Neutrophil (primary cell): ENCODE measurements at regions not wholly inside any gene's neighbourhood (a gene's known extent, or its start where the extent isn't known, plus 50 kb on each side); places are given as distances from the start of the nearest gene placed in this dataset.

Source experiments
- H3K27ac ChIP-seq: fragments of 200-600 bp; sonication (generic); 2 replicates; pipeline ENCODE4 v1.5.1; 2016; ENCODE audit warnings: mild to moderate bottlenecking, moderate library complexity
- H3K27me3 ChIP-seq: fragments of 200-600 bp; sonication (generic); 2 replicates; pipeline ENCODE4 v1.6.0; 2016; ENCODE audit warnings: mild to moderate bottlenecking
- H3K36me3 ChIP-seq: fragments of 200-600 bp; sonication (generic); 2 replicates; pipeline ENCODE4 v1.5.1; 2017
- H3K4me1 ChIP-seq, 2 experiments: fragments of 200-600 bp in 1 of 2; sonication (generic) in 1 of 2; 1 replicate in 1 of 2; 2 replicates in 1 of 2; pipeline versions ENCODE4 v1.5.1 to v1.6.1; 2013 to 2016; ENCODE audit warnings: low read depth in 1 of 2, low read length in 1 of 2, mild to moderate bottlenecking in 1 of 2, moderate library complexity in 1 of 2; ENCODE audit not compliant: control insufficient read depth in 1 of 2, insufficient read depth in 1 of 2
- H3K4me3 ChIP-seq, 2 experiments: fragments of 200-600 bp in 1 of 2; sonication (generic) in 1 of 2; 1 replicate in 1 of 2; 2 replicates in 1 of 2; pipeline ENCODE4 v1.5.1; 2013 to 2016; ENCODE audit warnings: low read depth in 1 of 2, low read length in 1 of 2, mild to moderate bottlenecking in 1 of 2, moderate library complexity in 1 of 2
- H3K9me3 ChIP-seq: fragments of 200-600 bp; sonication (generic); 2 replicates; pipeline ENCODE4 v1.5.1; 2016
- CTCF ChIP-seq: fragments of 200-600 bp; sonication (generic); IDR thresholded peaks from 2 replicates; pipeline ENCODE4 v1.5.1; 2016; ENCODE audit warnings: antibody characterized with exemption

- no peaks in the 10 kb centered on the region for H3K9me3 ChIP-seq
- H3K27ac ChIP-seq, result no peak overlapping the region
- no peak for TF ChIP-seq CTCF
- no peaks in the 10 kb centered on the region for H3K27me3 ChIP-seq
- H3K4me1 ChIP-seq, result no peaks in the 10 kb centered on the region
- H3K36me3 ChIP-seq, result no peaks in the 10 kb centered on the region
- H3K4me3 ChIP-seq, result no peak overlapping the region
These were observed 127.3 kb upstream of the PWP1 start for GRCh38 chr12:107558141-107558815.

- no peaks in the 10 kb centered on the region for H3K9me3 ChIP-seq
- H3K27me3 ChIP-seq, result no peaks in the 10 kb centered on the region
- H3K4me1 ChIP-seq, result no peaks in the 10 kb centered on the region
- H3K4me3 ChIP-seq, result no peak overlapping the region
- H3K27ac ChIP-seq, result no peak overlapping the region
- TF ChIP-seq CTCF, result no peak
- H3K36me3 ChIP-seq, result no peaks in the 10 kb centered on the region
These were observed 126.7 kb upstream of the PWP1 start for GRCh38 chr12:107558816-107559382.

GRCh38 chr12:107560165-107560898 lies 125.3 kb upstream of the PWP1 start:
- no peak for TF ChIP-seq CTCF
- Histone ChIP-seq H3K36me3 (no peaks in the 10 kb centered on the region), H3K4me3 (no peak overlapping the region), H3K27me3 (no peaks in the 10 kb centered on the region), H3K9me3 (no peaks in the 10 kb centered on the region), H3K4me1 (no peaks in the 10 kb centered on the region), H3K27ac (no peak overlapping the region)

GRCh38 chr12:107560899-107561285 lies 124.7 kb upstream of the PWP1 start:
- TF ChIP-seq CTCF, result no peak
- H3K4me1 ChIP-seq, result no peaks in the 10 kb centered on the region
- H3K27ac ChIP-seq, result no peak overlapping the region
- no peak overlapping the region for H3K4me3 ChIP-seq
- no peaks in the 10 kb centered on the region for H3K9me3 ChIP-seq
- H3K36me3 ChIP-seq, result no peaks in the 10 kb centered on the region
- no peaks in the 10 kb centered on the region for H3K27me3 ChIP-seq

GRCh38 chr12:107564946-107565345 lies 120.7 kb upstream of the PWP1 start:
- Histone ChIP-seq H3K4me3 (no peak overlapping the region), H3K4me1 (peaks cover 0 to 10% of the 10 kb centered on the region in 2 experiments), H3K9me3 (no peaks in the 10 kb centered on the region), H3K27me3 (no peaks in the 10 kb centered on the region), H3K27ac (no peak overlapping the region), H3K36me3 (no peaks in the 10 kb centered on the region)
- no peak for TF ChIP-seq CTCF
